ENCODE measurements at regions not wholly inside any gene's neighbourhood (a gene's known extent, or its start where the extent isn't known, plus 50 kb on each side); places are given as distances from the start of the nearest gene placed in this dataset.
"Not testable (repeated sequence)": the region's sequence is repeated elsewhere in the genome, so short reads cannot be mapped to it uniquely, and the experiment has no call there.

GRCh38 chr3:59360312-59360711, 310.5 kb upstream of the CFAP20DC start:
- H3K9me3 ChIP-seq (replicated peaks in 1 of 2; ENCODE audit: control insufficient read depth in 2 of 2, insufficient read depth in 1 of 2, low read depth in 1 of 2, low read length in 2 of 2); H3K79me1 ChIP-seq (ENCODE audit: low read depth, low read length); H3K14ac ChIP-seq (ENCODE audit: low read length); H2BK120ac ChIP-seq (ENCODE audit: low read depth, low read length); H3K9ac ChIP-seq (ENCODE audit: low read depth, low read length, poor library complexity); H4K8ac ChIP-seq (ENCODE audit: low read depth, low read length); H2BK15ac ChIP-seq (ENCODE audit: low read length); H2BK12ac ChIP-seq (ENCODE audit: low read length); H2AK5ac ChIP-seq (ENCODE audit: low read depth, low read length); H3K4me2 ChIP-seq (ENCODE audit: insufficient read depth, low read length, poor library complexity, severe bottlenecking); H3K4me3 ChIP-seq (ENCODE audit: low read length in 2 of 2); H3K23ac ChIP-seq (ENCODE audit: low read depth, low read length, poor library complexity); H4K91ac ChIP-seq (ENCODE audit: low read depth, low read length, poor library complexity); H2AFZ ChIP-seq (ENCODE audit: low read length); H3K4ac ChIP-seq (ENCODE audit: low read length); H3K4me1 ChIP-seq (ENCODE audit: control insufficient read depth in 2 of 2, insufficient read depth in 1 of 2, low read depth in 1 of 2, low read length in 2 of 2); H3K27ac ChIP-seq (replicated peaks; ENCODE audit: low read length); DNase-seq (ENCODE audit: low spot score); H3K27me3 ChIP-seq (ENCODE audit: control insufficient read depth in 3 of 3, insufficient read depth in 3 of 3, low read depth in 1 of 3, low read length in 3 of 3); H3K18ac ChIP-seq (ENCODE audit: low read length); H2BK5ac ChIP-seq (ENCODE audit: low read length); H3K36me3 ChIP-seq (replicated peaks in 1 of 2; ENCODE audit: control insufficient read depth in 2 of 2, insufficient read depth in 2 of 2, low read length in 2 of 2): not testable (repeated sequence)
- WGBS, 2 donors (ENCODE audit: extremely low coverage in 2 of 2, insufficient read length in 2 of 2, insufficient replicate concordance in 1 of 2): no CpG with 5 or more reads among the region's 8 CpGs

- H2AK5ac ChIP-seq (ENCODE audit: low read depth, low read length): no peak overlapping the region
- no peak overlapping the region for H2BK120ac ChIP-seq (ENCODE audit: low read depth, low read length)
- H3K9me3 ChIP-seq (replicated peaks in 1 of 2; ENCODE audit: control insufficient read depth in 2 of 2, insufficient read depth in 1 of 2, low read depth in 1 of 2, low read length in 2 of 2): peaks cover 0 to 3% of the 10 kb centered on the region in 2 donors
- H2BK15ac ChIP-seq (ENCODE audit: low read length): no peak overlapping the region
- H3K23ac ChIP-seq (ENCODE audit: low read depth, low read length, poor library complexity): no peak overlapping the region
- H3K4me1 ChIP-seq (ENCODE audit: control insufficient read depth in 2 of 2, insufficient read depth in 1 of 2, low read depth in 1 of 2, low read length in 2 of 2): no peaks in the 10 kb centered on the region
- no peak overlapping the region for H3K4me3 ChIP-seq (ENCODE audit: low read length in 2 of 2)
- no peak overlapping the region for H4K8ac ChIP-seq (ENCODE audit: low read depth, low read length)
- H4K91ac ChIP-seq (ENCODE audit: low read depth, low read length, poor library complexity): no peak overlapping the region
- WGBS, 2 donors (ENCODE audit: extremely low coverage in 2 of 2, insufficient read length in 2 of 2, insufficient replicate concordance in 1 of 2): no CpG with 5 or more reads among the region's 4 CpGs
- H2BK5ac ChIP-seq (ENCODE audit: low read length): no peak overlapping the region
- no peak for DNase-seq (ENCODE audit: low spot score)
- no peak overlapping the region for H2AFZ ChIP-seq (ENCODE audit: low read length)
- no peaks in the 10 kb centered on the region for H3K27me3 ChIP-seq (ENCODE audit: control insufficient read depth in 3 of 3, insufficient read depth in 3 of 3, low read depth in 1 of 3, low read length in 3 of 3)
- H3K79me1 ChIP-seq (ENCODE audit: low read depth, low read length): no peaks in the 10 kb centered on the region
- no peak overlapping the region for H3K9ac ChIP-seq (ENCODE audit: low read depth, low read length, poor library complexity)
- H3K27ac ChIP-seq (replicated peaks; ENCODE audit: low read length): no peak overlapping the region
- no peak overlapping the region for H3K4me2 ChIP-seq (ENCODE audit: insufficient read depth, low read length, poor library complexity, severe bottlenecking)
- H3K4ac ChIP-seq (ENCODE audit: low read length): no peak overlapping the region
- H3K14ac ChIP-seq (ENCODE audit: low read length): no peak overlapping the region
- no peak overlapping the region for H3K18ac ChIP-seq (ENCODE audit: low read length)
- no peak overlapping the region for H2BK12ac ChIP-seq (ENCODE audit: low read length)
- H3K36me3 ChIP-seq (replicated peaks in 1 of 2; ENCODE audit: control insufficient read depth in 2 of 2, insufficient read depth in 2 of 2, low read length in 2 of 2): no peaks in the 10 kb centered on the region
Observed at GRCh38 chr3:59341459-59341858, 291.6 kb upstream of the CFAP20DC start.

GRCh38 chr3:59339818-59340217, 290.0 kb upstream of the CFAP20DC start:
- Histone ChIP-seq H4K91ac (ENCODE audit: low read depth, low read length, poor library complexity) (no peak overlapping the region), H2AFZ (ENCODE audit: low read length) (no peak overlapping the region), H3K9ac (ENCODE audit: low read depth, low read length, poor library complexity) (no peak overlapping the region), H3K27me3 (ENCODE audit: control insufficient read depth in 3 of 3, insufficient read depth in 3 of 3, low read depth in 1 of 3, low read length in 3 of 3) (no peaks in the 10 kb centered on the region), H3K4me1 (ENCODE audit: control insufficient read depth in 2 of 2, insufficient read depth in 1 of 2, low read depth in 1 of 2, low read length in 2 of 2) (no peaks in the 10 kb centered on the region), H3K36me3 (replicated peaks in 1 of 2; ENCODE audit: control insufficient read depth in 2 of 2, insufficient read depth in 2 of 2, low read length in 2 of 2) (no peaks in the 10 kb centered on the region), H4K8ac (ENCODE audit: low read depth, low read length) (no peak overlapping the region), H3K79me1 (ENCODE audit: low read depth, low read length) (no peaks in the 10 kb centered on the region), H2BK12ac (ENCODE audit: low read length) (no peak overlapping the region), H2BK15ac (ENCODE audit: low read length) (peak overlapping the region; percentile 2), H2AK5ac (ENCODE audit: low read depth, low read length) (no peak overlapping the region), H3K9me3 (replicated peaks in 1 of 2; ENCODE audit: control insufficient read depth in 2 of 2, insufficient read depth in 1 of 2, low read depth in 1 of 2, low read length in 2 of 2) (no peaks in the 10 kb centered on the region), H3K14ac (ENCODE audit: low read length) (no peak overlapping the region), H3K18ac (ENCODE audit: low read length) (no peak overlapping the region), H3K4ac (ENCODE audit: low read length) (no peak overlapping the region), H3K23ac (ENCODE audit: low read depth, low read length, poor library complexity) (no peak overlapping the region), H2BK5ac (ENCODE audit: low read length) (no peak overlapping the region), H2BK120ac (ENCODE audit: low read depth, low read length) (no peak overlapping the region), H3K4me2 (ENCODE audit: insufficient read depth, low read length, poor library complexity, severe bottlenecking) (no peak overlapping the region), H3K4me3 (ENCODE audit: low read length in 2 of 2) (no peak overlapping the region), H3K27ac (replicated peaks; ENCODE audit: low read length) (no peak overlapping the region)
- DNase-seq (ENCODE audit: low spot score): no peak
- no CpG with 5 or more reads among the region's 3 CpGs for WGBS, 2 donors (ENCODE audit: extremely low coverage in 2 of 2, insufficient read length in 2 of 2, insufficient replicate concordance in 1 of 2)

GRCh38 chr3:59338934-59339333, 289.1 kb upstream of the CFAP20DC start:
- no peak overlapping the region for H3K18ac ChIP-seq (ENCODE audit: low read length)
- H4K91ac ChIP-seq (ENCODE audit: low read depth, low read length, poor library complexity): no peak overlapping the region
- H3K36me3 ChIP-seq (replicated peaks in 1 of 2; ENCODE audit: control insufficient read depth in 2 of 2, insufficient read depth in 2 of 2, low read length in 2 of 2): no peaks in the 10 kb centered on the region
- H4K8ac ChIP-seq (ENCODE audit: low read depth, low read length): no peak overlapping the region
- H3K4me1 ChIP-seq (ENCODE audit: control insufficient read depth in 2 of 2, insufficient read depth in 1 of 2, low read depth in 1 of 2, low read length in 2 of 2): no peaks in the 10 kb centered on the region
- no peaks in the 10 kb centered on the region for H3K79me1 ChIP-seq (ENCODE audit: low read depth, low read length)
- H3K27me3 ChIP-seq (ENCODE audit: control insufficient read depth in 3 of 3, insufficient read depth in 3 of 3, low read depth in 1 of 3, low read length in 3 of 3): no peaks in the 10 kb centered on the region
- no peak overlapping the region for H2BK15ac ChIP-seq (ENCODE audit: low read length)
- no peak overlapping the region for H3K27ac ChIP-seq (replicated peaks; ENCODE audit: low read length)
- no peak overlapping the region for H3K4me2 ChIP-seq (ENCODE audit: insufficient read depth, low read length, poor library complexity, severe bottlenecking)
- no peaks in the 10 kb centered on the region for H3K9me3 ChIP-seq (replicated peaks in 1 of 2; ENCODE audit: control insufficient read depth in 2 of 2, insufficient read depth in 1 of 2, low read depth in 1 of 2, low read length in 2 of 2)
- no peak overlapping the region for H3K9ac ChIP-seq (ENCODE audit: low read depth, low read length, poor library complexity)
- H3K4ac ChIP-seq (ENCODE audit: low read length): no peak overlapping the region
- WGBS, 2 donors (ENCODE audit: extremely low coverage in 2 of 2, insufficient read length in 2 of 2, insufficient replicate concordance in 1 of 2): no CpG with 5 or more reads among the region's 7 CpGs
- no peak overlapping the region for H2AK5ac ChIP-seq (ENCODE audit: low read depth, low read length)
- no peak overlapping the region for H2BK12ac ChIP-seq (ENCODE audit: low read length)
- H2BK120ac ChIP-seq (ENCODE audit: low read depth, low read length): no peak overlapping the region
- no peak overlapping the region for H2AFZ ChIP-seq (ENCODE audit: low read length)
- no peak overlapping the region for H3K4me3 ChIP-seq (ENCODE audit: low read length in 2 of 2)
- no peak overlapping the region for H3K23ac ChIP-seq (ENCODE audit: low read depth, low read length, poor library complexity)
- H2BK5ac ChIP-seq (ENCODE audit: low read length): no peak overlapping the region
- DNase-seq (ENCODE audit: low spot score): no peak
- no peak overlapping the region for H3K14ac ChIP-seq (ENCODE audit: low read length)

Data from neuronal stem cell (in vitro differentiated cells).